Neutrophil (primary cell): ENCODE measurements at regions not wholly inside any gene's neighbourhood (a gene's known extent, or its start where the extent isn't known, plus 50 kb on each side); places are given as distances from the start of the nearest gene placed in this dataset.

Source experiments
- H3K27ac ChIP-seq: fragments of 200-600 bp; sonication (generic); 2 replicates; pipeline ENCODE4 v1.5.1; 2016; ENCODE audit warnings: mild to moderate bottlenecking, moderate library complexity
- H3K27me3 ChIP-seq: fragments of 200-600 bp; sonication (generic); 2 replicates; pipeline ENCODE4 v1.6.0; 2016; ENCODE audit warnings: mild to moderate bottlenecking
- H3K36me3 ChIP-seq: fragments of 200-600 bp; sonication (generic); 2 replicates; pipeline ENCODE4 v1.5.1; 2017
- H3K4me1 ChIP-seq, 2 experiments: fragments of 200-600 bp in 1 of 2; sonication (generic) in 1 of 2; 1 replicate in 1 of 2; 2 replicates in 1 of 2; pipeline versions ENCODE4 v1.5.1 to v1.6.1; 2013 to 2016; ENCODE audit warnings: low read depth in 1 of 2, low read length in 1 of 2, mild to moderate bottlenecking in 1 of 2, moderate library complexity in 1 of 2; ENCODE audit not compliant: control insufficient read depth in 1 of 2, insufficient read depth in 1 of 2
- H3K4me3 ChIP-seq, 2 experiments: fragments of 200-600 bp in 1 of 2; sonication (generic) in 1 of 2; 1 replicate in 1 of 2; 2 replicates in 1 of 2; pipeline ENCODE4 v1.5.1; 2013 to 2016; ENCODE audit warnings: low read depth in 1 of 2, low read length in 1 of 2, mild to moderate bottlenecking in 1 of 2, moderate library complexity in 1 of 2
- H3K9me3 ChIP-seq: fragments of 200-600 bp; sonication (generic); 2 replicates; pipeline ENCODE4 v1.5.1; 2016
- CTCF ChIP-seq: fragments of 200-600 bp; sonication (generic); IDR thresholded peaks from 2 replicates; pipeline ENCODE4 v1.5.1; 2016; ENCODE audit warnings: antibody characterized with exemption

GRCh38 chr16:27737513-27737912, 187.6 kb downstream of the KATNIP start:
- Histone ChIP-seq H3K9me3 (no peaks in the 10 kb centered on the region), H3K4me1 (no peaks in the 10 kb centered on the region), H3K27me3 (no peaks in the 10 kb centered on the region), H3K4me3 (no peak overlapping the region), H3K27ac (no peak overlapping the region), H3K36me3 (peaks cover 12% of the 10 kb centered on the region)
- TF ChIP-seq CTCF = no peak
